Activated CD8-positive, alpha-beta T cell treated with anti-CD3 and anti-CD28 coated beads, Interleukin-2, amount 10 ng/mL, durations not matched to agents 7 days and 5 days (primary cell): ENCODE measurements at regions not wholly inside any gene's neighbourhood (a gene's known extent, or its start where the extent isn't known, plus 50 kb on each side); places are given as distances from the start of the nearest gene placed in this dataset.

ENCODE experiments used
- ATAC-seq: fragments of 150-1000 bp; cut with Tn5 transposase; one replicate; pipeline ENCODE4 v1.10.0; 2021; ENCODE audit warnings: moderate library complexity
- CTCF ChIA-PET: fragments of 350-600 bp; sonication (Branson Sonifier 250); formaldehyde crosslinking; loops from one replicate; lab custom pipeline; 2021; ENCODE audit warnings: antibody characterized with exemption; lab: Charles Lee
- POLR2A ChIA-PET: fragments of 350-600 bp; sonication (Branson Sonifier 250); formaldehyde crosslinking; loops from one replicate; lab custom pipeline; 2021; ENCODE audit warnings: antibody characterized with exemption; lab: Charles Lee
- DNase-seq: peaks from one replicate; pipeline ENCODE4 v3.0.0-alpha.2; 2020
- H3K27ac Mint-ChIP-seq: one replicate; pipeline ENCODE4 v1.8.0; 2021; ENCODE audit warnings: mild to moderate bottlenecking, mixed read lengths
- H3K27me3 Mint-ChIP-seq: one replicate; pipeline ENCODE4 v1.8.0; 2021; ENCODE audit warnings: low read depth, mixed read lengths
- H3K36me3 Mint-ChIP-seq: one replicate; pipeline ENCODE4 v1.8.0; 2021; ENCODE audit warnings: low read depth, mixed read lengths
- H3K4me1 Mint-ChIP-seq: one replicate; pipeline ENCODE4 v1.8.0; 2021; ENCODE audit warnings: low read depth, mixed read lengths
- H3K4me3 Mint-ChIP-seq: one replicate; pipeline ENCODE4 v1.8.0; 2021; ENCODE audit warnings: mild to moderate bottlenecking, mixed read lengths
- H3K9me3 Mint-ChIP-seq: one replicate; pipeline ENCODE4 v1.8.0; 2022; ENCODE audit warnings: mixed read lengths; ENCODE audit not compliant: insufficient read depth

DNA sequence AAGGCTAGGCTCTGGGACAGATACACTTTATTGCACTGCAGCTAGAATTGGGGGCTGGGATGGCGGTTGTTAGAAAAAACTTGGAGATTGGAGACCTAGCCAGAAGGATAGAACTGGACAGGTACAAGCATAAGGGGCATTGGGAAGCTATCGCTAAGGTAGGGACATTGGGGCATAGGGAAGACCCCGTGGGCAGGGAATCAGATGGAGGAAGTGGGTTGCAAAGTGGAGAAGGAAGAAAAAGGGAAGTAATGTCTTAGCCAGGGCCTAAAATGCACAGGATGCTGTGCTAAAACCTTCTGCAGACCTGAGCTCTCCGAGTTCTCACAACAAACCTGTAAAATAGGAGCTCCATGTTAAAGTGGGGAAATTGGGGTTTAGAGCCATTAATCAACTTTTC, 178.2 kb downstream of the ZDHHC21 start:
- Mint-ChIP-seq H3K36me3 (no peaks in the 10 kb centered on the region), H3K4me1 (no peaks in the 10 kb centered on the region), H3K9me3 (no peaks in the 10 kb centered on the region), H3K27ac (no peak overlapping the region), H3K27me3 (no peaks in the 10 kb centered on the region), H3K4me3 (no peak overlapping the region)
- ChIA-PET CTCF (no interaction called here), POLR2A (no interaction called here)
- ATAC-seq = no peak
- DNase-seq = no peak

DNA sequence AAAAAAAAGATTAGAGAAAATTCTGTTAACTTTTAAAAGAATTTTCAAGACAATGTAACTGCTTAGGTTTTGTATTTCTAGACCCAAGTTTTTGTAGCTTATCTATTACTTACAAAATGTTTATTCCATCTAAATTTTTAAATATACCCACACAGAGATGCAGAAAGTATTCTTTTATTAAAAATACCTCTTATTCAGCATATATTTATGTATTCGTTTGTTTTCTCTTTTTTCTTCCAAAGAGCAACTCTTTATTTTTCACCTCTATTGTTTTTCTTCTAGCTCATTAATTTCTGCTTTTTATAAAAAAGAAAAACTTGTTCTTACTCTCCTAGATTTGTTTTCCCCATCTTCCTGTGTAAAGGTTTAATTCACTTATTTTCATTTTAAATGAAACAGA, 180.3 kb downstream of the ZDHHC21 start:
- Mint-ChIP-seq H3K36me3 (no peaks in the 10 kb centered on the region), H3K27me3 (no peaks in the 10 kb centered on the region), H3K4me3 (no peak overlapping the region), H3K9me3 (no peaks in the 10 kb centered on the region), H3K4me1 (no peaks in the 10 kb centered on the region), H3K27ac (no peak overlapping the region)
- CTCF ChIA-PET = no interaction called here
- DNase-seq (no peak), ATAC-seq (no peak)
- POLR2A ChIA-PET = no interaction called here

DNA sequence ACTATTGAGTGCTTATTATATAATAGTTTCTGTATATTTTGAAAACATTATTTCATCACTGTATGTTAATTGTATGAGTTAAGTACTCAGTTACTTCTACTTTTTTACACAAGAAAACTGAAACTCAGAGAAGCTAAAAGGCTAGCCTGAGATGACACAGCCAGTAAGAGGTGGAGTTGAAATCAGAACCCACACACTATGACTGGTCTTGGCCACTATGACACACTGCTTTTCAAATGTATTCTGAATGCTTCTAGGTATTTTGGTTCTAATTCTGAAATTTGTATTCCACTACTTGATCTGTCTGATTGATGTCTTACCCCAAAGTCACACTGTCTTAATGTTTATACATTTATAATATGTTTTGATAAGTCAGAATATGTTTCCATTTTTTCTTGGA, 181.8 kb downstream of the ZDHHC21 start:
- H3K4me1 Mint-ChIP-seq = no peaks in the 10 kb centered on the region
- no peak overlapping the region for H3K27ac Mint-ChIP-seq
- H3K36me3 Mint-ChIP-seq = no peaks in the 10 kb centered on the region
- no peak for DNase-seq
- ATAC-seq = no peak
- H3K4me3 Mint-ChIP-seq = no peak overlapping the region
- ChIA-PET POLR2A (no interaction called here), CTCF (no interaction called here)
- no peaks in the 10 kb centered on the region for H3K9me3 Mint-ChIP-seq
- H3K27me3 Mint-ChIP-seq = no peaks in the 10 kb centered on the region

DNA sequence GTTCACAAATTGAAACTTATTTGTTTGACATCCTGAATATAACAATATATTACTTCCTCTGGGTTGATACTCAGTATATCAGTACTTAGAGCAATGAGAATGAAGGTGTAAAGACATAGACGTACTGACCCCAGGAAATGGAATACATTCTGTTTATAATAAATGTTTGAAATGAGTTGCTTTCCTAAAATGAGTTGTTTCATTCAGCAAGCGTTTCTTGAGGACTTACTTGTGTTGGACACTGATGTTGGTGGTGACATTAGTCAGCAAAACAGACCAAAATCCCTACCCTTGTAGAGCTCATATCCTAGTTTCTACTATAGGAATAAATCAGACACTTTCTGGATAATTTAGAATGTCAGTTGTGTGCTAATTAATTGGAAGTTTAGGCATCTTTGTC, 184.3 kb downstream of the ZDHHC21 start:
- H3K9me3 Mint-ChIP-seq = peaks cover 3% of the 10 kb centered on the region
- H3K4me1 Mint-ChIP-seq = no peaks in the 10 kb centered on the region
- CTCF ChIA-PET = no interaction called here
- H3K36me3 Mint-ChIP-seq = no peaks in the 10 kb centered on the region
- DNase-seq (no peak), ATAC-seq (no peak)
- no peak overlapping the region for H3K27ac Mint-ChIP-seq
- POLR2A ChIA-PET = no interaction called here
- H3K27me3 Mint-ChIP-seq = no peaks in the 10 kb centered on the region
- no peak overlapping the region for H3K4me3 Mint-ChIP-seq

DNA sequence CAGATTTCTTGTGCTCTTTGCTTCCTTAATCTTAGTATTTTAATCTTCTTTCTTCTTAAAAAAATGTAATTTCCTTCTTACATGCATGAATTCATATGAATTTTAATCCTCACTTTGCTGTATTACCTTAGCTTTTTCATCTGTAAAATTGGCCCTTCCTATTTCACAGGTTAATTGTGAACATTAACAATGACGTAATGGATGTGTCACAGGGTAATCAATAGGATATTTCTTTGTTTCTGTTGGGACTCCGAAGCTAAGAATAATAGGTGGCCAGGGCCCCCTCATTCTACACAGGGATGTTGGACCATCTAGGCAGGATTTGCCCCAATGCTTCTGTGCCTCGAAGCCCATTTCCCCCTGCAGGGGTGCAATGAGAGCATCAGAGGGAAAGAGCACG, 187.4 kb upstream of the NFIB start:
- Mint-ChIP-seq H3K4me1 (no peaks in the 10 kb centered on the region), H3K27me3 (no peaks in the 10 kb centered on the region), H3K27ac (no peak overlapping the region), H3K9me3 (peaks cover 4% of the 10 kb centered on the region), H3K36me3 (no peaks in the 10 kb centered on the region), H3K4me3 (no peak overlapping the region)
- ChIA-PET POLR2A (no interaction called here), CTCF (no interaction called here)
- DNase-seq (no peak), ATAC-seq (no peak)

DNA sequence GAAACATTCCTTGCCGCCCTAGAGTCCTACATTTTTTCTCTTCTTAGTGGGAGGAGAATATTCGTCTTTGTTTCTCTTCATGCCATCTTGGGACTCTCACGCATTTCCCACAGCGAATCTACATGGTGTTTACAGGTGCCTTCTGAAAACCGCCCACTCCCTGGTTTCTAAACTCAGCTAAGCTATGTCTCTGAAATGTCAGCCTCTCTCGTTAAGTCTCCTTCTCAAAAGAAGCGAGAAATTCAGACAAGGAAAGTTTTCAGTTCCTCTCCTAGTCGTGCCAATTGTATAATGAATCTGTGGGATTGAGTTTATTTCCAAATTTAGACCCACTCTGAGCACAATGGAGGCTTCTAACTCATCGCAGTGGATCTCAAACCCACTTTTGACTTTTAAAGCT, 186.8 kb upstream of the NFIB start:
- no peaks in the 10 kb centered on the region for H3K36me3 Mint-ChIP-seq
- ATAC-seq (no peak), DNase-seq (no peak)
- H3K4me3 Mint-ChIP-seq = no peak overlapping the region
- H3K4me1 Mint-ChIP-seq = no peaks in the 10 kb centered on the region
- H3K9me3 Mint-ChIP-seq = peaks cover 4% of the 10 kb centered on the region
- ChIA-PET CTCF (no interaction called here), POLR2A (no interaction called here)
- H3K27ac Mint-ChIP-seq = no peak overlapping the region
- no peaks in the 10 kb centered on the region for H3K27me3 Mint-ChIP-seq

DNA sequence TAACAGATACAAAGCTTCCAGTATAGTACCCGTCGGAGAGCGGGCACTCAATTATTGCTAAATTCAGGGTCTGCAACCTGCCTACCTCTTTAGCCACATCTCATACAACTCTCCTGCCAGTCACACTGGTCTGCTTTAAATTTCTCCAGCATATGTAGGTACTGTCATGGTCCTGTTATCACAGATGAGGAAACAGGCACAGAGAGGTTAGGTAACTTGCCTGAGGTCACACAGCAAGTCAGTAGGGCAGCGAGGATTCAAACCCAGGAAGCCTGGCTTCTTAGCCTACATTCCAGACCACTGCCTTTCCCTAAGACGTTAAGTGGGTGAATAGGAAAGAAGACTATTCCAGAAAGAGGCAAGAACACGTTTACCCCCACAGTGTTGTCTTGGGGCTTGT, 186.0 kb upstream of the NFIB start:
- Mint-ChIP-seq H3K36me3 (no peaks in the 10 kb centered on the region), H3K4me3 (no peak overlapping the region), H3K27ac (no peak overlapping the region), H3K27me3 (no peaks in the 10 kb centered on the region), H3K4me1 (no peaks in the 10 kb centered on the region), H3K9me3 (peaks cover 4% of the 10 kb centered on the region)
- POLR2A ChIA-PET = no interaction called here
- DNase-seq (no peak), ATAC-seq (no peak)
- CTCF ChIA-PET = no interaction called here

DNA sequence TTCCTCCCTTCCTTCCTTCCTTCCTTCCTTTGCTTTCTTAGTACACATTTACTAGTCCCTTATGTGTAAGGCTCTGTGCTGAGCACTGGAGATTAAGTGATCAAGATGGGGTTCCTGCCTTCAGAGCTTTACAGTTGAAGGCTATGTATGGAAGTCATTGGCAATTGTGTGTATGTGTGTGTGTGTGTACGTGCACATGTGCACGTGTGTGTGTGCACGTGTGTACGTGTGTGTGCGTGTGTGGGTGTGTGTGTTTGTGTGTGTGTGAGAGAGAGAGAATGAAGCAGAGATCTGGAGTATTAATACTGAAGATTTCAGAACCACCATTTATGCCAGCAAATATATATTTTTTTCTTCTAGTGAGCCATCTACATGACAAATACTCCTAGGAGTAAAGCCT, 184.9 kb upstream of the NFIB start:
- peaks cover under 1% of the 10 kb centered on the region for H3K9me3 Mint-ChIP-seq
- H3K27ac Mint-ChIP-seq = no peak overlapping the region
- ChIA-PET POLR2A (no interaction called here), CTCF (no interaction called here)
- DNase-seq = no peak
- no peak for ATAC-seq
- H3K4me1 Mint-ChIP-seq = no peaks in the 10 kb centered on the region
- H3K4me3 Mint-ChIP-seq = no peak overlapping the region
- no peaks in the 10 kb centered on the region for H3K27me3 Mint-ChIP-seq
- no peaks in the 10 kb centered on the region for H3K36me3 Mint-ChIP-seq

DNA sequence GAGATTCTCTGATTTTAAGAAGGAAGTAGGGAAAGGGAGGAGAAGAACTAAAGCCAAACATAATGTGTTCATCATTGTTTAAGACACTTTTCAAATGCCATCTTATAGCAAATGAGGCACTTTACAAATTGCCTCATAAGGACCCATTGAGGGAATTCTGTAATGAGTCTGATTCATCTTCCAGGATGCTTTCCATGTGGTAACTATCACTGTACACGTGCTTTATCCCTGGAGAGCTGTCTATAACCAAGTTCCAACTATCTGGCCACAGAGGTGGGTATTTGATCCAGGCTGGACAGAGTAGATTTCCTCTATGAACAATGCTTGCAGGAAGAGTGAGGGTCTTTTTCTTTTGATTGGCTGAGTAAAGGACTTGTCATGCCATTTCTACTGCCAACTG, 183.5 kb upstream of the NFIB start:
- H3K9me3 Mint-ChIP-seq = no peaks in the 10 kb centered on the region
- ATAC-seq (no peak), DNase-seq (no peak)
- no peaks in the 10 kb centered on the region for H3K36me3 Mint-ChIP-seq
- POLR2A ChIA-PET = no interaction called here
- no peak overlapping the region for H3K27ac Mint-ChIP-seq
- no peak overlapping the region for H3K4me3 Mint-ChIP-seq
- CTCF ChIA-PET = no interaction called here
- H3K27me3 Mint-ChIP-seq = no peaks in the 10 kb centered on the region
- no peaks in the 10 kb centered on the region for H3K4me1 Mint-ChIP-seq

DNA sequence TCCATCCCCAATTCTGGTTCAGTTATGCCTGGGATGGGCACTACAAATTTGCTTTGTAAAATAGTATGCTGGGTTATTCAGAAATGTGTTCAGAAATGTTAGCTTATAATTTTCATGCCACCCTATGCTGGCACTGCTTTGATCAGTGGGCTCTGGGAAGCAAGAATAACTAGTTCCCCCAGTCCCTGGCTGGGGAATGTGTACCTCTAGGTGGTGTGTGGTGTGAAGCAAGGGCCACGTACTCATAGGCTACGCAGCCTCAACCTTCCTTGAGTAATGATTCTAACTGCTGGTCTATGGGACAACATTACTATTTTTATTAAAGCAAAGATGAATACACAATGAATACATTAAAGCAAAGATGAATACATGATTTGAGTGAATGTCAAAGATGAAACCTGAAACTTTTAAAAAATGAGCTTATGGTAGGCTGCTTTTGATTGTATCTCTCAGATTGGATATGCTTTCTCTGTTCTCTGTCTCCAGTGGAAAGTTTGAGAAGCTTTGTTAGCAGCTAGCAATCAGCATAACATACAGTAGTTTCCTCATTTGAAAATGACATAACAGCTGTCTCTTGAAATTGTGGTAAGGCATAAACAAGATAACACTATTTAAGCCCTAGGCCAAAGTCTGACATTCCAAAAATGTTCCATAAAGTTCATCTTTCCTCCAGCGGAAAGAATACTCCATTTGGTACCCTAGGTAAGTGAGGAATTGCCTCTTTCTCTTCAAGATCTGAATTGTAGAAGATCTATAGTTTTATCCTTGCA, 174.7 kb upstream of the NFIB start:
- no peaks in the 10 kb centered on the region for H3K36me3 Mint-ChIP-seq
- H3K9me3 Mint-ChIP-seq = no peaks in the 10 kb centered on the region
- DNase-seq = no peak
- no peak overlapping the region for H3K4me3 Mint-ChIP-seq
- no peaks in the 10 kb centered on the region for H3K4me1 Mint-ChIP-seq
- H3K27me3 Mint-ChIP-seq = peaks cover 4% of the 10 kb centered on the region
- CTCF ChIA-PET = no interaction called here
- POLR2A ChIA-PET = no interaction called here
- no peak overlapping the region for H3K27ac Mint-ChIP-seq
- no peak for ATAC-seq

DNA sequence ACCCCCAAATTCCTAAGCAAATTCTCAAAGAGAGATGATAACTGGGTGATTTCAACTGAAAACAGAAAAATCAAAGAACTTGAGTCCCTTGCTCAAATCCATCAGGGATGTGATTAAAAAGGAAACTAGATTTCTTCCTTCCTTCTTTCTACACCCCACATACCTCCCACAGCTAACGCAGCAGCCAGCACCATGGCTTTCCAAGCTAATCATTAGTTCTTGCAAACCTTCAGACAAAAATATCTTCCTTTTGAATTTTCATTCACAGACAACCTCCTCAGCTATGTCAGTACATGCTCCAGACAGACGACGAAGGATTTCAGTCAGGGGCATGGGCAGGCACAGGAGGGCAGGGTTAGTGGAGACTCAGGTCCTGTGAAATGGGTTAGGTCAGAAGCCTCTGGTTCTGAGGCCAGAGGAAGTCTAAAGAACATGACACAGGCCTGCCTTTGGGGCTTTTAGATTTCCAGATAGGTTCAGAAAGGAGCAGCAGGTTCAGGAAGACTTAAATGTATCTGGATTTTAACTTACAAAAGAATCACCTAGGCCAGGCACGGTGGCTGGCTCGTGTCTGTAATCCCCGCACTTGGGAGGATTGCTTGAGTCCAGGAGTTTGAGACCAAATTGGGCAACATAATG, 173.7 kb upstream of the NFIB start:
- ChIA-PET POLR2A (no interaction called here), CTCF (no interaction called here)
- no peak overlapping the region for H3K27ac Mint-ChIP-seq
- DNase-seq (no peak), ATAC-seq (no peak)
- H3K9me3 Mint-ChIP-seq = no peaks in the 10 kb centered on the region
- peaks cover 4% of the 10 kb centered on the region for H3K27me3 Mint-ChIP-seq
- H3K36me3 Mint-ChIP-seq = no peaks in the 10 kb centered on the region
- H3K4me3 Mint-ChIP-seq = no peak overlapping the region
- no peaks in the 10 kb centered on the region for H3K4me1 Mint-ChIP-seq

DNA sequence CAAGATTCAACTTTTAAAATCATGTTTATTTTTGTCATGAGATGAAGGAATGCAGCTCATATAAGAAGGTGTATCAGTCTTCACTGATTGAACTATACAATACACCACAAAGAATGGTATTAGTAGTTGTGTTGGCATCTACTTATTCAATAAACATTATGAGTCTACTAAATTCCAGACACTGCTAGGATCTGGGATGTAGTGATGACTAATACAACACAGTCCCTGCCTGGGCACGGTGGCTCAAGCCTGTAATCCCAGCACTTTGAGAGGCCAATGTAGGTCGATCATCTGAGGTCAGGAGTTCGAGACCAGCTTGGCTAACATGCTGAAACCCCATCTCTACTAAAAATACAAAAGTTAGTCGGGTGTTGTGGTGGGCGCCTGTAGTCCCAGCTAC, 171.4 kb upstream of the NFIB start:
- H3K27ac Mint-ChIP-seq = no peak overlapping the region
- H3K27me3 Mint-ChIP-seq = no peaks in the 10 kb centered on the region
- H3K36me3 Mint-ChIP-seq = no peaks in the 10 kb centered on the region
- CTCF ChIA-PET = no interaction called here
- DNase-seq = no peak
- no peaks in the 10 kb centered on the region for H3K4me1 Mint-ChIP-seq
- POLR2A ChIA-PET = no interaction called here
- H3K9me3 Mint-ChIP-seq = no peaks in the 10 kb centered on the region
- no peak overlapping the region for H3K4me3 Mint-ChIP-seq
- no peak for ATAC-seq

DNA sequence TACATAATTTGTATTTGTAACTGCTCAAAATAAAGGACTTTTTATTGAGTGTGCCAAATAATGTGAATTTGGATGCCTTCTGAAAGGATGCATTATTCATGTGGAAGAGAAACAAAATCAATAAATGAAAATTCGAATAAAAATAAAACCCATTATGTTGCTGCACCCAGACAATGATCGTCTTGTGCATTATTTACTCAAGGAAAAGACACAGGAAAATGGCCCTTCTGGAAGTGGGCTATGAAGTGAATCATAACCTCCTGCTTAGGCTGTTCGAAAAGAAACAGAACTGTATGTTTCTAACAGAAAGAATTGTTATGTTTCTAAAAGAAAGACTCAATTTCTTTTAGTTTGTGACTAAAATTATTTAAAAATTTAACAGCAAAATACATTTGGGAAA, 168.9 kb upstream of the NFIB start:
- no peak overlapping the region for H3K4me3 Mint-ChIP-seq
- no peak overlapping the region for H3K27ac Mint-ChIP-seq
- H3K27me3 Mint-ChIP-seq = no peaks in the 10 kb centered on the region
- CTCF ChIA-PET = no interaction called here
- H3K36me3 Mint-ChIP-seq = no peaks in the 10 kb centered on the region
- H3K4me1 Mint-ChIP-seq = no peaks in the 10 kb centered on the region
- DNase-seq = no peak
- no peak for ATAC-seq
- POLR2A ChIA-PET = no interaction called here
- H3K9me3 Mint-ChIP-seq = no peaks in the 10 kb centered on the region
